ENCODE measurements at regions not wholly inside any gene's neighbourhood (a gene's known extent, or its start where the extent isn't known, plus 50 kb on each side); places are given as distances from the start of the nearest gene placed in this dataset.

DNA sequence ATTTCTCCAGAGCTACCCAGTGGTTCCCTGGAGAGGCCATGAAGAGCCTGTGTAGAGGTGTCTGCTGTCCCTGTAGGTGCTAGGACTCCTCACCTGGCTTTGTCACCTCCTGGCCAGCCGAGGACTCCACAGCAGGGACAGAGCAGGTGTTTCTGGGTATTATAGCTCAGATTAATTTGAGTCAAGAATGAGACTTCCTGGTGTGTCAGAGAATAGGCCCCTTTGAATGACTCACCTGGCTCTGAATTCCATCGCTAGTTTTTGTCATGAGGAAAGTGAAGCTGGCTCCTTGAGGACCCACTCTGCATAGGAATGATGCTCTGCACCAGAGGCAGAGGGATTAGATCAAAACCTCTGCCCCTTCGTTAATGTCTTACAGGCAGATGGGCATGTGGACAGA lies 167.5 kb upstream of the TOPAZ1 start:
- TF ChIP-seq, protein P1, sequence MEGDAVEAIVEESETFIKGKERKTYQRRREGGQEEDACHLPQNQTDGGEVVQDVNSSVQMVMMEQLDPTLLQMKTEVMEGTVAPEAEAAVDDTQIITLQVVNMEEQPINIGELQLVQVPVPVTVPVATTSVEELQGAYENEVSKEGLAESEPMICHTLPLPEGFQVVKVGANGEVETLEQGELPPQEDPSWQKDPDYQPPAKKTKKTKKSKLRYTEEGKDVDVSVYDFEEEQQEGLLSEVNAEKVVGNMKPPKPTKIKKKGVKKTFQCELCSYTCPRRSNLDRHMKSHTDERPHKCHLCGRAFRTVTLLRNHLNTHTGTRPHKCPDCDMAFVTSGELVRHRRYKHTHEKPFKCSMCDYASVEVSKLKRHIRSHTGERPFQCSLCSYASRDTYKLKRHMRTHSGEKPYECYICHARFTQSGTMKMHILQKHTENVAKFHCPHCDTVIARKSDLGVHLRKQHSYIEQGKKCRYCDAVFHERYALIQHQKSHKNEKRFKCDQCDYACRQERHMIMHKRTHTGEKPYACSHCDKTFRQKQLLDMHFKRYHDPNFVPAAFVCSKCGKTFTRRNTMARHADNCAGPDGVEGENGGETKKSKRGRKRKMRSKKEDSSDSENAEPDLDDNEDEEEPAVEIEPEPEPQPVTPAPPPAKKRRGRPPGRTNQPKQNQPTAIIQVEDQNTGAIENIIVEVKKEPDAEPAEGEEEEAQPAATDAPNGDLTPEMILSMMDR (conservative IDR thresholded peaks at IDR 0.05 in 1 of 2, IDR thresholded peaks at IDR 0.05 in 1 of 2; ENCODE audit: low read depth in 1 of 2, low read length in 2 of 2), result no peak
- TF ChIP-seq EZH2 (IDR thresholded peaks at IDR 0.05; ENCODE audit: low read length, missing control alignments), result no peak

Measured in fibroblast of lung (primary cell).